IMR-90 (cell line): ENCODE measurements at regions not wholly inside any gene's neighbourhood (a gene's known extent, or its start where the extent isn't known, plus 50 kb on each side); places are given as distances from the start of the nearest gene placed in this dataset.

Experiments used
- ATAC-seq: fragments of 200-7000 bp; cut with Tn5 transposase; 2 replicates; pipeline ENCODE4 v1.9.1; 2020; ENCODE audit warnings: low read depth, mild to moderate bottlenecking, moderate library complexity
- BruUV-seq: library from RNA; stranded (reverse); fragments of 400-500 nt; replicated peaks from 2 replicates; lab custom pipeline; 2021; lab: Mats Ljungman, UMichigan
- CTCF ChIA-PET: fragments of 300-600 bp; formaldehyde crosslinking; extraction: SDS; loops from one replicate; lab custom pipeline; 2021; ENCODE audit warnings: antibody characterized with exemption; lab: Yijun Ruan, JAX
- POLR2A ChIA-PET: fragments of 300-600 bp; sonication (Branson Sonifier 250); formaldehyde crosslinking; loops from one replicate; lab custom pipeline; 2022; ENCODE audit warnings: antibody characterized with exemption; ENCODE audit not compliant: unreplicated experiment; lab: Charles Lee
- DNase-seq: peaks from one replicate; pipeline ENCODE4 v3.0.0; 2013
- H2AFZ ChIP-seq: replicated peaks from 2 replicates; pipeline ENCODE3; 2013; ENCODE audit warnings: low read length, mild to moderate bottlenecking; ENCODE audit not compliant: poor library complexity
- H2AK5ac ChIP-seq: 2 replicates; pipeline ENCODE4 v1.6.1; 2013; ENCODE audit warnings: low read depth, low read length, inconsistent platforms
- H2AK9ac ChIP-seq: replicated peaks from 2 replicates; pipeline ENCODE3; 2013; ENCODE audit warnings: mild to moderate bottlenecking, low read depth, low read length, moderate library complexity; ENCODE audit not compliant: poor library complexity
- H2BK120ac ChIP-seq: 2 replicates; pipeline ENCODE4 v1.6.1; 2013; ENCODE audit warnings: low read depth, low read length, inconsistent platforms
- H2BK15ac ChIP-seq: 3 replicates; pipeline ENCODE4 v1.6.1; 2013; ENCODE audit warnings: low read depth, low read length, inconsistent platforms
- H2BK20ac ChIP-seq: 2 replicates; pipeline ENCODE4 v1.6.1; 2013; ENCODE audit warnings: low read depth, mild to moderate bottlenecking, inconsistent platforms, low read length, moderate library complexity
- H2BK5ac ChIP-seq: 2 replicates; pipeline ENCODE4 v1.6.1; 2013; ENCODE audit warnings: mild to moderate bottlenecking, low read depth, low read length, inconsistent platforms; ENCODE audit not compliant: poor library complexity, severe bottlenecking
- H3K14ac ChIP-seq: replicated peaks from 2 replicates; pipeline ENCODE4 v1.6.1; 2013; ENCODE audit warnings: low read depth, low read length, inconsistent platforms
- H3K18ac ChIP-seq: 2 replicates; pipeline ENCODE4 v1.6.1; 2013; ENCODE audit warnings: low read depth, low read length, control low read depth
- H3K23ac ChIP-seq: 2 replicates; pipeline ENCODE4 v1.6.1; 2013; ENCODE audit warnings: low read depth, low read length, inconsistent platforms
- H3K27ac ChIP-seq: 2 replicates; pipeline ENCODE4 v1.5.1; 2013; ENCODE audit warnings: mild to moderate bottlenecking, control low read depth, low read length; ENCODE audit not compliant: insufficient read depth
- H3K27me3 ChIP-seq: 2 replicates; pipeline ENCODE4 v1.6.1; 2013; ENCODE audit warnings: low read length; ENCODE audit not compliant: control insufficient read depth, insufficient read depth
- H3K36me3 ChIP-seq: 2 replicates; pipeline ENCODE4 v1.6.1; 2013; ENCODE audit warnings: low read length, mixed read lengths; ENCODE audit not compliant: control insufficient read depth, insufficient read depth
- H3K4ac ChIP-seq: 2 replicates; pipeline ENCODE4 v1.6.1; 2013; ENCODE audit warnings: low read depth, low read length, inconsistent platforms
- H3K4me1 ChIP-seq: 2 replicates; pipeline ENCODE4 v1.6.1; 2013; ENCODE audit warnings: low read length, mixed read lengths; ENCODE audit not compliant: control insufficient read depth, insufficient read depth
- H3K4me2 ChIP-seq: 2 replicates; pipeline ENCODE4 v1.6.1; 2013; ENCODE audit warnings: low read depth, mild to moderate bottlenecking, control low read depth, low read length, moderate library complexity
- H3K4me3 ChIP-seq: 2 replicates; pipeline ENCODE4 v1.5.1; 2013; ENCODE audit warnings: low read depth, mild to moderate bottlenecking, control low read depth, low read length, moderate library complexity; ENCODE audit not compliant: insufficient read depth
- H3K56ac ChIP-seq: 2 replicates; pipeline ENCODE4 v1.6.1; 2013; ENCODE audit warnings: low read length, inconsistent platforms; ENCODE audit not compliant: insufficient read depth; ENCODE audit errors: extremely low read depth
- H3K79me1 ChIP-seq, 2 experiments: 2 replicates each; pipeline ENCODE4 v1.6.1; 2013; ENCODE audit warnings: low read length in 2 of 2, inconsistent platforms in 1 of 2, low read depth in 1 of 2
- H3K9ac ChIP-seq: 2 replicates; pipeline ENCODE4 v1.6.1; 2013; ENCODE audit warnings: low read depth, low read length, control low read depth
- H3K9me1 ChIP-seq: 2 replicates; pipeline ENCODE4 v1.6.1; 2013; ENCODE audit warnings: low read length, inconsistent platforms; ENCODE audit not compliant: insufficient read depth
- H3K9me3 ChIP-seq: 2 replicates; pipeline ENCODE4 v1.6.1; 2013; ENCODE audit warnings: low read length; ENCODE audit not compliant: control insufficient read depth, insufficient read depth
- H4K20me1 ChIP-seq: 2 replicates; pipeline ENCODE4 v1.6.1; 2013; ENCODE audit warnings: low read length, inconsistent platforms; ENCODE audit not compliant: insufficient read depth
- H4K5ac ChIP-seq: 2 replicates; pipeline ENCODE4 v1.6.1; 2013; ENCODE audit warnings: mild to moderate bottlenecking, low read depth, low read length, control low read depth
- H4K8ac ChIP-seq, 2 experiments: 2 replicates each; pipeline ENCODE4 v1.6.1; 2013; ENCODE audit warnings: low read depth in 2 of 2, low read length in 2 of 2, control low read depth in 1 of 2, inconsistent platforms in 1 of 2
- H4K91ac ChIP-seq: 2 replicates; pipeline ENCODE4 v1.6.1; 2013; ENCODE audit warnings: low read depth, low read length, inconsistent platforms; ENCODE audit not compliant: insufficient read depth
- BHLHE40 ChIP-seq: fragments of 150-350 bp; IDR thresholded peaks from 2 replicates; pipeline ENCODE4 v1.6.1; 2016; ENCODE audit warnings: mild to moderate bottlenecking, low read depth, low read length
- CEBPB ChIP-seq: IDR thresholded peaks from 2 replicates; pipeline ENCODE4 v1.6.1; 2012; ENCODE audit warnings: low read depth, low read length, improper control_type of control experiment
- CHD1 ChIP-seq: IDR thresholded peaks from 2 replicates; pipeline ENCODE4 v1.6.1; 2012; ENCODE audit warnings: low read depth, low read length, improper control_type of control experiment
- FOS ChIP-seq: fragments of 150-350 bp; IDR thresholded peaks from 2 replicates; pipeline ENCODE4 v1.6.1; 2016; ENCODE audit warnings: low read depth, low read length
- MAFK ChIP-seq: IDR thresholded peaks from 2 replicates; pipeline ENCODE4 v1.6.1; 2012; ENCODE audit warnings: low read depth, low read length, improper control_type of control experiment
- MXI1 ChIP-seq: IDR thresholded peaks from 2 replicates; pipeline ENCODE4 v1.6.1; 2012; ENCODE audit warnings: low read depth, mild to moderate bottlenecking, low read length, moderate library complexity, borderline replicate concordance
- RCOR1 ChIP-seq: IDR thresholded peaks from 2 replicates; pipeline ENCODE4 v1.6.1; 2012; ENCODE audit warnings: mild to moderate bottlenecking, low read length, improper control_type of control experiment; ENCODE audit not compliant: insufficient replicate concordance
- WGBS, 2 experiments: methylation state at CpG; one replicate each; pipeline versions ENCODE4 v1.1.5 to v1.1.7; 2013; ENCODE audit warnings: missing lambda C conversion rate in 2 of 2; ENCODE audit not compliant: insufficient read length in 1 of 2; ENCODE audit errors: extremely low coverage in 2 of 2; 5-methylcytosine and 5-hydroxymethylcytosine counted together
- dilution Hi-C: fragments of 300-500 bp; cut with HindIII; formaldehyde crosslinking; loops from one replicate; pipeline ENCODE4 v1.14.3; 2018; ENCODE audit warnings: low sequenced_read_pairs; ENCODE audit not compliant: unreplicated experiment
- in situ Hi-C: fragments of 300-500 bp; cut with MboI; formaldehyde crosslinking; loops from 3 replicates; pipeline ENCODE4 v1.14.3; 2019; ENCODE audit warnings: low sequenced_read_pairs, inconsistent platforms, mixed read lengths
- intact Hi-C: fragments of 100-400 bp; cut with micrococcal nuclease; formaldehyde crosslinking; loops from 2 replicates; pipeline ENCODE4 v1.10.0; 2022
- TF ChIP-seq, protein P1 (sequence below): fragments of 150-350 bp; IDR thresholded peaks from 2 replicates; pipeline ENCODE4 v1.6.1; 2017; ENCODE audit warnings: mild to moderate bottlenecking, antibody characterized with exemption, low read length, low read depth

DNA sequence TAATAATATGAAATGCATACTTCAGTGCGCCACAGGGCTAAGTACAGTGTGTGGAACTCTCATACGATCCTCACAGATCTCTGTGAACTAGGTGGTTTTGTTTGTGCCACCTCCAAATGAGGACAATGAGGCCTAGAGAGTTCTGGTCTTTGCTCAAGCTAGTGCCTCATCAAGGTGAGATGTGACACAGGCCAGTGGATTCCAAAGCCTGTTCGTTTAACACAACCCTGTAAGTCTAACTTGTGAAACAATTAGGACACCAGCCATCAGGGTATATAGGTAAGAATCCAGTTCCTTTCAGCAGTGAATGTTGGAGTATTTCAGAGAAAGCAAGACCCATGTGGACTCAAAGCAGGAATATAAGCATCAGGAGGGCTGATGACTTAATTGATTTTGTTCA is 130.7 kb upstream of the GAS1 start:
- intact Hi-C loops (no loop called here), dilution Hi-C loops (no loop called here), in situ Hi-C loops (no loop called here)
- no peak overlapping the region for H2BK120ac ChIP-seq
- ChIA-PET POLR2A (no interaction called here), CTCF (no interaction called here)
- H2AK5ac ChIP-seq: no peak overlapping the region
- no peaks in the 10 kb centered on the region for H3K36me3 ChIP-seq
- H4K20me1 ChIP-seq: no peaks in the 10 kb centered on the region
- no peak overlapping the region for H2BK5ac ChIP-seq
- ATAC-seq (no peak), DNase-seq (no peak)
- no peak overlapping the region for H3K14ac ChIP-seq
- H2BK15ac ChIP-seq: no peak overlapping the region
- no CpG with 5 or more reads among the region's 3 CpGs for WGBS, 2 experiments
- no peak overlapping the region for H2BK20ac ChIP-seq
- H3K9me3 ChIP-seq: no peaks in the 10 kb centered on the region
- no peak overlapping the region for H3K9ac ChIP-seq
- H3K18ac ChIP-seq: no peak overlapping the region
- H4K5ac ChIP-seq: no peak overlapping the region
- H3K4me3 ChIP-seq: no peak overlapping the region
- H2AFZ ChIP-seq: no peak overlapping the region
- TF ChIP-seq RCOR1 (no peak), BHLHE40 (no peak), MAFK (no peak), MXI1 (no peak), CHD1 (no peak), CEBPB (no peak), FOS (no peak)
- TF ChIP-seq, protein P1, sequence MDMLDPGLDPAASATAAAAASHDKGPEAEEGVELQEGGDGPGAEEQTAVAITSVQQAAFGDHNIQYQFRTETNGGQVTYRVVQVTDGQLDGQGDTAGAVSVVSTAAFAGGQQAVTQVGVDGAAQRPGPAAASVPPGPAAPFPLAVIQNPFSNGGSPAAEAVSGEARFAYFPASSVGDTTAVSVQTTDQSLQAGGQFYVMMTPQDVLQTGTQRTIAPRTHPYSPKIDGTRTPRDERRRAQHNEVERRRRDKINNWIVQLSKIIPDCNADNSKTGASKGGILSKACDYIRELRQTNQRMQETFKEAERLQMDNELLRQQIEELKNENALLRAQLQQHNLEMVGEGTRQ: no peak
- no peak overlapping the region for H3K23ac ChIP-seq
- H3K79me1 ChIP-seq: no peaks in the 10 kb centered on the region
- H3K4me2 ChIP-seq: no peak overlapping the region
- BruUV-seq: no TSS peak
- H4K8ac ChIP-seq: no peak overlapping the region
- H2AK9ac ChIP-seq: no peak overlapping the region
- H3K4ac ChIP-seq: no peak overlapping the region
- no peak overlapping the region for H4K91ac ChIP-seq
- no peak overlapping the region for H3K56ac ChIP-seq
- no peak overlapping the region for H3K27ac ChIP-seq
- no peaks in the 10 kb centered on the region for H3K9me1 ChIP-seq
- H3K4me1 ChIP-seq: no peaks in the 10 kb centered on the region
- no peaks in the 10 kb centered on the region; the same call in 1 of the 2 replicates for H3K27me3 ChIP-seq
